Neural cell (in vitro differentiated cells): ENCODE measurements at regions not wholly inside any gene's neighbourhood (a gene's known extent, or its start where the extent isn't known, plus 50 kb on each side); places are given as distances from the start of the nearest gene placed in this dataset.

ENCODE experiments used
- H2AFZ ChIP-seq: fragments of 200-600, 300-800 bp; sonication (generic), shearing (Covaris generic); 2 replicates; pipeline ENCODE4 v1.6.0; 2014; ENCODE audit warnings: low read depth, mild to moderate bottlenecking, antibody characterized with exemption, low read length, moderate library complexity
- H3F3A ChIP-seq: fragments of 200-600 bp; shearing (Covaris generic); 2 replicates; pipeline ENCODE4 v1.6.1; 2016; ENCODE audit warnings: mild to moderate bottlenecking, moderate library complexity, mixed read lengths, antibody characterized with exemption, low read length; ENCODE audit not compliant: insufficient read depth, poor library complexity, severe bottlenecking
- H3K27ac ChIP-seq: fragments of 200-600, 300-800 bp; sonication (generic), shearing (Covaris generic); 2 replicates; pipeline ENCODE4 v1.5.1; 2014; ENCODE audit warnings: mild to moderate bottlenecking, low read length, moderate library complexity
- H3K27me3 ChIP-seq: fragments of 300-800, 200-600 bp; sonication (generic), shearing (Covaris generic); 2 replicates; pipeline ENCODE4 v1.6.0; 2014; ENCODE audit warnings: mild to moderate bottlenecking, low read depth, low read length, moderate library complexity; ENCODE audit not compliant: insufficient read depth
- H3K36me3 ChIP-seq: fragments of 300-800, 200-600 bp; sonication (generic), shearing (Covaris generic); 2 replicates; pipeline ENCODE4 v1.5.1; 2014; ENCODE audit warnings: mild to moderate bottlenecking, antibody characterized with exemption, low read length, moderate library complexity; ENCODE audit not compliant: insufficient read depth
- H3K4me2 ChIP-seq: fragments of 300-800, 200-600 bp; sonication (generic), shearing (Covaris generic); 2 replicates; pipeline ENCODE4 v1.6.0; 2014; ENCODE audit warnings: mild to moderate bottlenecking, low read length
- H3K4me3 ChIP-seq: fragments of 300-800, 200-600 bp; sonication (generic), shearing (Covaris generic); 2 replicates; pipeline ENCODE4 v1.5.1; 2014; ENCODE audit warnings: mild to moderate bottlenecking, low read length, moderate library complexity
- H3K79me2 ChIP-seq: fragments of 200-600 bp; shearing (Covaris generic); replicated peaks from 2 replicates; pipeline ENCODE4 v1.6.0; 2014; ENCODE audit warnings: mild to moderate bottlenecking, low read length, moderate library complexity; ENCODE audit not compliant: insufficient read depth
- H3K9ac ChIP-seq: fragments of 300-800, 200-600 bp; sonication (generic), shearing (Covaris generic); 2 replicates; pipeline ENCODE4 v1.6.1; 2016; ENCODE audit warnings: mild to moderate bottlenecking, low read length, mixed read lengths
- H3K9me2 ChIP-seq: fragments of 200-600 bp; shearing (Covaris generic); 2 replicates; pipeline ENCODE4 v1.6.1; 2016; ENCODE audit warnings: mild to moderate bottlenecking, low read length, mixed read lengths; ENCODE audit not compliant: insufficient read depth
- H3K9me3 ChIP-seq: fragments of 200-600, 300-800 bp; sonication (generic), shearing (Covaris generic); 2 replicates; pipeline ENCODE4 v1.6.1; 2016; ENCODE audit warnings: mild to moderate bottlenecking, mixed run types, low read length, moderate library complexity, mixed read lengths
- H4K20me1 ChIP-seq: fragments of 200-600 bp; shearing (Covaris generic); 2 replicates; pipeline ENCODE4 v1.6.1; 2016; ENCODE audit warnings: mild to moderate bottlenecking, mixed run types; ENCODE audit not compliant: insufficient read depth
- EP300 ChIP-seq: fragments of 450-650 bp; conservative IDR thresholded peaks from 2 replicates; pipeline ENCODE4 v1.6.1; 2014; ENCODE audit warnings: antibody characterized with exemption, mild to moderate bottlenecking, moderate library complexity; ENCODE audit not compliant: poor library complexity, severe bottlenecking
- EZH2 ChIP-seq: fragments of 200-600, 300-800 bp; shearing (Covaris generic), sonication (generic); IDR thresholded peaks from 2 replicates; pipeline ENCODE4 v1.6.1; 2014; ENCODE audit warnings: antibody characterized with exemption, low read length, borderline replicate concordance, mild to moderate bottlenecking; ENCODE audit not compliant: insufficient read depth, poor library complexity, severe bottlenecking
- MXI1 ChIP-seq: fragments of 450-650 bp; conservative IDR thresholded peaks from 2 replicates; pipeline ENCODE4 v1.6.1; 2014; ENCODE audit warnings: antibody characterized with exemption, mild to moderate bottlenecking; ENCODE audit not compliant: poor library complexity, severe bottlenecking
- POLR2AphosphoS5 ChIP-seq: IDR thresholded peaks from 2 replicates; pipeline ENCODE4 v1.6.1; 2012
- RAD21 ChIP-seq: fragments of 450-650 bp; conservative IDR thresholded peaks from 2 replicates; pipeline ENCODE4 v1.6.1; 2014; ENCODE audit warnings: antibody characterized with exemption, mild to moderate bottlenecking, moderate library complexity
- SMC3 ChIP-seq: fragments of 450-650 bp; conservative IDR thresholded peaks from 2 replicates; pipeline ENCODE4 v1.6.1; 2014; ENCODE audit warnings: antibody characterized with exemption, mild to moderate bottlenecking, moderate library complexity; ENCODE audit not compliant: poor library complexity
- TAF1 ChIP-seq: IDR thresholded peaks from 2 replicates; pipeline ENCODE4 v1.6.1; 2012; ENCODE audit warnings: low read depth
- TF ChIP-seq, protein P1 (sequence below): IDR thresholded peaks from 2 replicates; pipeline ENCODE4 v1.6.1; 2012; ENCODE audit warnings: borderline replicate concordance
- TF ChIP-seq, protein P2 (sequence below): fragments of 450-650 bp; IDR thresholded peaks from 2 replicates; pipeline ENCODE4 v1.5.1; 2014; ENCODE audit warnings: antibody characterized with exemption, mild to moderate bottlenecking, moderate library complexity; ENCODE audit not compliant: poor library complexity, severe bottlenecking

DNA sequence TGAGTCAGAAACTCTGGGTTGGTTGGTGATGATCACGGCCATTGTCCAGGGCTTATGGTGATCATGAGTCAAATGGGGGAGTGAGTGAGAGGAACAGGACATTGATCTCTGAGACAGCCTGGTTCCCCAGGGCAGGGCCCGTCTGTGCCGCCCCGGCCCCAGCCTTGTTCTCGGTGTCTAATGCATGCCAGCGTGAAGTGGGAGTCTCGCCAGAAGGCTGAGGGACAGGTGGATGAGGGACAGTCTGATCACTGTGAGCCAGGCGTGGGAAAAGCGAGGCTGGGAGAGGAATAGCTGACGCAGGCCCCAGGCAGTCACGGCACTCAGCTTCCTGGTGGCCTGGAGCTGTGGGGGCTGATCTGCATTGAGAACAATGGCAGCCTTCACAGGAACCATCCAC is 208.3 kb upstream of the HDAC4 start:
- no peak overlapping the region for H2AFZ ChIP-seq
- H3F3A ChIP-seq: no peaks in the 10 kb centered on the region
- no peak overlapping the region for H3K4me3 ChIP-seq
- no peak overlapping the region for H3K4me2 ChIP-seq
- no peaks in the 10 kb centered on the region for H3K27me3 ChIP-seq
- H3K79me2 ChIP-seq: no peaks in the 10 kb centered on the region
- H3K36me3 ChIP-seq: no peaks in the 10 kb centered on the region
- H3K9me3 ChIP-seq: no peaks in the 10 kb centered on the region
- TF ChIP-seq TAF1 (no peak), EP300 (no peak), EZH2 (no peak), RAD21 (no peak), POLR2AphosphoS5 (no peak), SMC3 (no peak), MXI1 (no peak)
- TF ChIP-seq, protein P1, sequence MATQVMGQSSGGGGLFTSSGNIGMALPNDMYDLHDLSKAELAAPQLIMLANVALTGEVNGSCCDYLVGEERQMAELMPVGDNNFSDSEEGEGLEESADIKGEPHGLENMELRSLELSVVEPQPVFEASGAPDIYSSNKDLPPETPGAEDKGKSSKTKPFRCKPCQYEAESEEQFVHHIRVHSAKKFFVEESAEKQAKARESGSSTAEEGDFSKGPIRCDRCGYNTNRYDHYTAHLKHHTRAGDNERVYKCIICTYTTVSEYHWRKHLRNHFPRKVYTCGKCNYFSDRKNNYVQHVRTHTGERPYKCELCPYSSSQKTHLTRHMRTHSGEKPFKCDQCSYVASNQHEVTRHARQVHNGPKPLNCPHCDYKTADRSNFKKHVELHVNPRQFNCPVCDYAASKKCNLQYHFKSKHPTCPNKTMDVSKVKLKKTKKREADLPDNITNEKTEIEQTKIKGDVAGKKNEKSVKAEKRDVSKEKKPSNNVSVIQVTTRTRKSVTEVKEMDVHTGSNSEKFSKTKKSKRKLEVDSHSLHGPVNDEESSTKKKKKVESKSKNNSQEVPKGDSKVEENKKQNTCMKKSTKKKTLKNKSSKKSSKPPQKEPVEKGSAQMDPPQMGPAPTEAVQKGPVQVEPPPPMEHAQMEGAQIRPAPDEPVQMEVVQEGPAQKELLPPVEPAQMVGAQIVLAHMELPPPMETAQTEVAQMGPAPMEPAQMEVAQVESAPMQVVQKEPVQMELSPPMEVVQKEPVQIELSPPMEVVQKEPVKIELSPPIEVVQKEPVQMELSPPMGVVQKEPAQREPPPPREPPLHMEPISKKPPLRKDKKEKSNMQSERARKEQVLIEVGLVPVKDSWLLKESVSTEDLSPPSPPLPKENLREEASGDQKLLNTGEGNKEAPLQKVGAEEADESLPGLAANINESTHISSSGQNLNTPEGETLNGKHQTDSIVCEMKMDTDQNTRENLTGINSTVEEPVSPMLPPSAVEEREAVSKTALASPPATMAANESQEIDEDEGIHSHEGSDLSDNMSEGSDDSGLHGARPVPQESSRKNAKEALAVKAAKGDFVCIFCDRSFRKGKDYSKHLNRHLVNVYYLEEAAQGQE: no peak
- TF ChIP-seq, protein P2, sequence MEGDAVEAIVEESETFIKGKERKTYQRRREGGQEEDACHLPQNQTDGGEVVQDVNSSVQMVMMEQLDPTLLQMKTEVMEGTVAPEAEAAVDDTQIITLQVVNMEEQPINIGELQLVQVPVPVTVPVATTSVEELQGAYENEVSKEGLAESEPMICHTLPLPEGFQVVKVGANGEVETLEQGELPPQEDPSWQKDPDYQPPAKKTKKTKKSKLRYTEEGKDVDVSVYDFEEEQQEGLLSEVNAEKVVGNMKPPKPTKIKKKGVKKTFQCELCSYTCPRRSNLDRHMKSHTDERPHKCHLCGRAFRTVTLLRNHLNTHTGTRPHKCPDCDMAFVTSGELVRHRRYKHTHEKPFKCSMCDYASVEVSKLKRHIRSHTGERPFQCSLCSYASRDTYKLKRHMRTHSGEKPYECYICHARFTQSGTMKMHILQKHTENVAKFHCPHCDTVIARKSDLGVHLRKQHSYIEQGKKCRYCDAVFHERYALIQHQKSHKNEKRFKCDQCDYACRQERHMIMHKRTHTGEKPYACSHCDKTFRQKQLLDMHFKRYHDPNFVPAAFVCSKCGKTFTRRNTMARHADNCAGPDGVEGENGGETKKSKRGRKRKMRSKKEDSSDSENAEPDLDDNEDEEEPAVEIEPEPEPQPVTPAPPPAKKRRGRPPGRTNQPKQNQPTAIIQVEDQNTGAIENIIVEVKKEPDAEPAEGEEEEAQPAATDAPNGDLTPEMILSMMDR: no peak
- no peak overlapping the region for H3K27ac ChIP-seq
- no peak overlapping the region for H3K9ac ChIP-seq
- no peaks in the 10 kb centered on the region for H4K20me1 ChIP-seq
- H3K9me2 ChIP-seq: no peaks in the 10 kb centered on the region

DNA sequence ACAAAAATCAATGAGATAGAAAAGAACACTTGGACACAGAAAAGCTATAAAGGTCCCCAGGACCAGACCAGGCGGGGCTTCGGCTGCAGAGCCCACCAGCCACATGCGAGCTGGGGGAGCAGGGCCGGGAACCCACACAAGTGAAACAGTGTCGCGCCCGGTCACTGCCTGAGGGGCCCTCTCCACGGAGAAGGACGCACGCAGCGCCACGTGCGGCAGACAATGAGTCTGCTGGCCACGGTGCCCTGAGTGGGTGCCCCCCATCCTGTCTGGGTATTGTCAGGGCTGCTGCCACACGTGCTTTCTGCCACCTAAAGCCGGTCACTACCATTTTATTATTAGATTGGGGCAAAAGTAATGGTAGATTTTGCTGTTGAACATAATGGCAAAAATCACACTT is 207.9 kb upstream of the HDAC4 start:
- no peak overlapping the region for H3K4me2 ChIP-seq
- H4K20me1 ChIP-seq: no peaks in the 10 kb centered on the region
- no peak for TF ChIP-seq POLR2AphosphoS5
- no peak for TF ChIP-seq SMC3
- TF ChIP-seq EP300: no peak
- no peak for TF ChIP-seq RAD21
- no peak overlapping the region for H2AFZ ChIP-seq
- no peaks in the 10 kb centered on the region for H3K9me2 ChIP-seq
- no peak overlapping the region for H3K9ac ChIP-seq
- no peak overlapping the region for H3K27ac ChIP-seq
- H3K9me3 ChIP-seq: no peaks in the 10 kb centered on the region
- H3K79me2 ChIP-seq: no peaks in the 10 kb centered on the region
- H3K4me3 ChIP-seq: no peak overlapping the region
- H3F3A ChIP-seq: no peaks in the 10 kb centered on the region
- no peaks in the 10 kb centered on the region for H3K27me3 ChIP-seq
- no peaks in the 10 kb centered on the region for H3K36me3 ChIP-seq

DNA sequence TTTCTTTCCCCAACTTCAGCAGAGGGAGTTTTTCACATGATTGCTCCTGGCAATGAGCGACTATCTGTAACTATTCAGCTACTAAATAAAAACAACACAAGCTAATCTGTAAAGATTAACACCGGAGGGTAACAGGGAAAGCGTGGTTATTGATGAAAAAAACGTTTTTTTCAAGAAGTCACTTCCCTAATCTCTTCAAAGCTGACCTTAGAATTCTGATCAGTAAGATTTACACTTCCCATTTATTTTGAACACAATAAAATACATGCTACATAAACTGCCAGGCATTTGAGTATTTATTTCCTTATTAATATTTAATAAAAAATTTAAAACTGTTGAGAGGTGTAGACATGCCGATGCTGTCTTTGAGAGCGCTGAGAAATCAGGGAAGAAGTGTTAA is 207.4 kb upstream of the HDAC4 start:
- Histone ChIP-seq H4K20me1 (no peaks in the 10 kb centered on the region), H3K4me3 (no peak overlapping the region), H3K9ac (no peak overlapping the region), H3K27me3 (no peaks in the 10 kb centered on the region), H3K36me3 (no peaks in the 10 kb centered on the region), H3K27ac (no peak overlapping the region), H3K4me2 (no peak overlapping the region), H3F3A (no peaks in the 10 kb centered on the region), H3K79me2 (no peaks in the 10 kb centered on the region), H2AFZ (no peak overlapping the region), H3K9me3 (no peaks in the 10 kb centered on the region), H3K9me2 (no peaks in the 10 kb centered on the region)
- TF ChIP-seq, protein P2: no peak
- TF ChIP-seq EZH2: no peak
